Astrocyte (in vitro differentiated cells and primary cell): ENCODE measurements at regions not wholly inside any gene's neighbourhood (a gene's known extent, or its start where the extent isn't known, plus 50 kb on each side); places are given as distances from the start of the nearest gene placed in this dataset.

Source experiments
- DNase-seq: peaks from one replicate; pipeline ENCODE4 v3.0.0-alpha.2; 2010; ENCODE audit warnings: low read depth
- FAIRE-seq: peaks from 2 replicates; lab custom pipeline; 2011; peaks lifted over from hg19 to GRCh38; lab: Jason Lieb, UNC
- H2AFZ ChIP-seq: 2 replicates; pipeline ENCODE4 v1.6.0; 2012; ENCODE audit warnings: low read depth, low read length, inconsistent platforms
- H3K27ac ChIP-seq: 2 replicates; pipeline ENCODE4 v1.5.1; 2011; ENCODE audit warnings: low read depth, low read length, inconsistent platforms
- H3K27me3 ChIP-seq: 2 replicates; pipeline ENCODE4 v1.6.0; 2011; ENCODE audit warnings: low read length, inconsistent platforms; ENCODE audit not compliant: insufficient read depth
- H3K36me3 ChIP-seq: 2 replicates; pipeline ENCODE4 v1.5.1; 2011; ENCODE audit warnings: low read length, inconsistent platforms; ENCODE audit not compliant: insufficient read depth
- H3K4me1 ChIP-seq: 2 replicates; pipeline ENCODE4 v1.5.1; 2011; ENCODE audit warnings: low read length, inconsistent platforms; ENCODE audit not compliant: insufficient read depth
- H3K4me2 ChIP-seq: 2 replicates; pipeline ENCODE4 v1.6.0; 2012; ENCODE audit warnings: low read length, inconsistent platforms
- H3K4me3 ChIP-seq: 2 replicates; pipeline ENCODE4 v1.5.1; 2011; ENCODE audit warnings: low read depth, mild to moderate bottlenecking, low read length, inconsistent platforms; ENCODE audit not compliant: insufficient read depth
- H3K79me2 ChIP-seq: 2 replicates; pipeline ENCODE4 v1.6.0; 2012; ENCODE audit warnings: mild to moderate bottlenecking, low read length, inconsistent platforms; ENCODE audit not compliant: insufficient read depth
- H3K9ac ChIP-seq: 2 replicates; pipeline ENCODE4 v1.6.0; 2012; ENCODE audit warnings: mild to moderate bottlenecking, low read length, inconsistent platforms
- H3K9me3 ChIP-seq: 2 replicates; pipeline ENCODE4 v1.5.1; 2012; ENCODE audit warnings: low read depth, mild to moderate bottlenecking, low read length, inconsistent platforms; ENCODE audit not compliant: insufficient read depth
- H4K20me1 ChIP-seq: 2 replicates; pipeline ENCODE4 v1.6.0; 2012; ENCODE audit warnings: low read length, inconsistent platforms; ENCODE audit not compliant: insufficient read depth
- H3K27ac Mint-ChIP-seq: one replicate; pipeline ENCODE4 v1.8.0; 2021; ENCODE audit warnings: mild to moderate bottlenecking, mixed read lengths; ENCODE audit not compliant: unreplicated experiment
- H3K27me3 Mint-ChIP-seq: one replicate; pipeline ENCODE4 v1.8.0; 2021; ENCODE audit warnings: low read depth, mixed read lengths; ENCODE audit not compliant: unreplicated experiment
- H3K36me3 Mint-ChIP-seq: one replicate; pipeline ENCODE4 v1.8.0; 2021; ENCODE audit warnings: low read depth, mixed read lengths; ENCODE audit not compliant: unreplicated experiment
- H3K4me1 Mint-ChIP-seq: one replicate; pipeline ENCODE4 v1.8.0; 2021; ENCODE audit warnings: low read depth, mixed read lengths; ENCODE audit not compliant: unreplicated experiment
- H3K4me3 Mint-ChIP-seq: one replicate; pipeline ENCODE4 v1.8.0; 2021; ENCODE audit warnings: mild to moderate bottlenecking, moderate library complexity, mixed read lengths; ENCODE audit not compliant: unreplicated experiment
- H3K9me3 Mint-ChIP-seq: one replicate; pipeline ENCODE4 v1.8.0; 2021; ENCODE audit warnings: mild to moderate bottlenecking, mixed read lengths; ENCODE audit not compliant: unreplicated experiment
- EZH2 ChIP-seq: IDR thresholded peaks from 2 replicates; pipeline ENCODE4 v1.6.1; 2012; ENCODE audit warnings: mild to moderate bottlenecking, low read length, inconsistent platforms; ENCODE audit not compliant: insufficient read depth
- TF ChIP-seq, protein P1 (sequence below): IDR thresholded peaks from 2 replicates; pipeline ENCODE4 v1.5.1; 2011; ENCODE audit warnings: low read depth, mild to moderate bottlenecking, inconsistent platforms, low read length, moderate library complexity; ENCODE audit not compliant: insufficient read depth

DNA sequence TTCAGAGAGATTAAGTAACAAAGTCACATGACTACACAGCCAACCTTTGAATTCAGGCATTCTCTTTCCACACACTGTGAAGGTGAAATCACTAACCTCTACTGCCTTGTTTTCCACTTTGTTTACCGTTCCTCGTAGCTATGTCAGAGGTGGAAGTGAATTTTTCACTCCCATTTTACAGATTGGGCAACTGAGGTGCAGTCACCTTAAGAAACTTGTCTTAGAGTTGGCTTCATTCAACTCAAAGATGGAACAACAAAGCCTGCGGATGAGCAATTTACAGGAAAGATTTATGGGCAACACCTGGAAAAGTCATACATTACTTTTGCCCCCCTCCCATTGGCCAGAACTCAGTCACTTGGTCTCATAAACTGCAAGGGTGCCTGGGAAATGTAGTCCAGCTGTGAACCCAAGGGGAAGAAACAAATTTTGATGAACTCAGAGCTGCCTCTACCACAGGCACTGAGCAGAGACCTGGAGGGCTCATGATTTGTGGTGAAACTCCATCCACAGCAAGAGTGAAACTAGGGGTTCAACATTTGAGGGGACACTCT, 784.6 kb upstream of the EEF2KMT start:
- H3K79me2 ChIP-seq: no peaks in the 10 kb centered on the region
- no peak for FAIRE-seq
- Mint-ChIP-seq H3K36me3 (no peaks in the 10 kb centered on the region), H3K27me3 (peaks cover 3% of the 10 kb centered on the region), H3K4me1 (no peaks in the 10 kb centered on the region), H3K9me3 (no peaks in the 10 kb centered on the region), H3K4me3 (no peak overlapping the region), H3K27ac (no peak overlapping the region)
- H3K4me2 ChIP-seq: no peak overlapping the region
- no peak overlapping the region for H3K27ac ChIP-seq
- H3K36me3 ChIP-seq: no peaks in the 10 kb centered on the region
- no peak overlapping the region for H2AFZ ChIP-seq
- DNase-seq: no peak
- H3K27me3 ChIP-seq: no peaks in the 10 kb centered on the region
- peaks cover 8% of the 10 kb centered on the region for H3K4me1 ChIP-seq
- no peak overlapping the region for H3K4me3 ChIP-seq
- no peak overlapping the region for H3K9ac ChIP-seq
- H3K9me3 ChIP-seq: no peaks in the 10 kb centered on the region
- TF ChIP-seq, protein P1, sequence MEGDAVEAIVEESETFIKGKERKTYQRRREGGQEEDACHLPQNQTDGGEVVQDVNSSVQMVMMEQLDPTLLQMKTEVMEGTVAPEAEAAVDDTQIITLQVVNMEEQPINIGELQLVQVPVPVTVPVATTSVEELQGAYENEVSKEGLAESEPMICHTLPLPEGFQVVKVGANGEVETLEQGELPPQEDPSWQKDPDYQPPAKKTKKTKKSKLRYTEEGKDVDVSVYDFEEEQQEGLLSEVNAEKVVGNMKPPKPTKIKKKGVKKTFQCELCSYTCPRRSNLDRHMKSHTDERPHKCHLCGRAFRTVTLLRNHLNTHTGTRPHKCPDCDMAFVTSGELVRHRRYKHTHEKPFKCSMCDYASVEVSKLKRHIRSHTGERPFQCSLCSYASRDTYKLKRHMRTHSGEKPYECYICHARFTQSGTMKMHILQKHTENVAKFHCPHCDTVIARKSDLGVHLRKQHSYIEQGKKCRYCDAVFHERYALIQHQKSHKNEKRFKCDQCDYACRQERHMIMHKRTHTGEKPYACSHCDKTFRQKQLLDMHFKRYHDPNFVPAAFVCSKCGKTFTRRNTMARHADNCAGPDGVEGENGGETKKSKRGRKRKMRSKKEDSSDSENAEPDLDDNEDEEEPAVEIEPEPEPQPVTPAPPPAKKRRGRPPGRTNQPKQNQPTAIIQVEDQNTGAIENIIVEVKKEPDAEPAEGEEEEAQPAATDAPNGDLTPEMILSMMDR: no peak
- no peak for TF ChIP-seq EZH2
- H4K20me1 ChIP-seq: no peaks in the 10 kb centered on the region

DNA sequence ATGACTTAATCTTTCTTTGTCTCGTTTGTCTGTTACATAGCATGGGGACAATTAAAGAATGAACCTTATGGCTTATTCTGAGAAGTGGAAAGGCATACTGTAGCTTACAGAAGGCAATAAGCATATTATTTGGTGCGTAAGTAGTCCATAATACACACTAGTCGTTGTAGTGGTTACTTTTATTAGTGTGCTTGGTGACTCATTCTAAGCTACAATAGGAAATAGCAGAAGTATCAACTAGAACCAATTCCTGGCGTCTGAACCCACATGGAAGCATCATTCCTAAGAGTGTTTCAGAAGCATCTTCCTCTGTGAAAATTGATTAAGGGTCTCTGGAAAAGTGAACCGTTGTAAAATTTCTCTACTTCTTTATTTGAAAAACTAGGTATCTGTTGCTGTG, 777.8 kb upstream of the EEF2KMT start:
- Histone ChIP-seq H3K4me1 (peaks cover 12% of the 10 kb centered on the region), H2AFZ (peak overlapping the region; percentile 3), H3K79me2 (no peaks in the 10 kb centered on the region), H3K4me2 (peak overlapping the region; percentile 66), H3K9me3 (no peaks in the 10 kb centered on the region), H3K9ac (peak overlapping the region; percentile 20), H4K20me1 (no peaks in the 10 kb centered on the region), H3K36me3 (no peaks in the 10 kb centered on the region), H3K4me3 (peak overlapping the region; percentile 9), H3K27me3 (no peaks in the 10 kb centered on the region), H3K27ac (peak overlapping the region; percentile 45)
- Mint-ChIP-seq H3K36me3 (no peaks in the 10 kb centered on the region), H3K4me1 (peaks cover 14% of the 10 kb centered on the region), H3K4me3 (no peak overlapping the region), H3K27ac (no peak overlapping the region), H3K9me3 (no peaks in the 10 kb centered on the region), H3K27me3 (peaks cover 13% of the 10 kb centered on the region)
- FAIRE-seq (no peak), DNase-seq (peak; percentile 54)
- no peak for TF ChIP-seq EZH2
- TF ChIP-seq, protein P1: no peak

DNA sequence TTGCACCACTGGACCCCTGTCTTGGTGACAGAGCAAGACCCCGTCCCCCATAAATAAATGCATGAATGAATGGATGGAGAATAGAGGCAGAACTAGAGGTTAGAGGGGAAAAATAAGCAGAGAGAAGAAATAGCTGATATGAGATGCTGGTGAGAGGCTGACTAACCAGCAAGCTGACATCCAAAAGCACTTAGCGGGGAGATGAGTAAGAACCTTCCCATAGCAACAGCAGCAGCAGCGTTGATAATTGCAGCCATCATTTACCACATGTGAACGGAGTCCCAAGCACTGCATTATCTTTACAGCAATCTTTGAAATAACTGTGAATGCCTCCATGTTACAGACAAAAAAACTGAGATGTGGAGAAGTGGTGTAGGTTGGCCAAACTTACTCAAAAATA, 777.3 kb upstream of the EEF2KMT start:
- Mint-ChIP-seq H3K4me3 (no peak overlapping the region), H3K9me3 (no peaks in the 10 kb centered on the region), H3K4me1 (peaks cover 14% of the 10 kb centered on the region), H3K27ac (no peak overlapping the region), H3K36me3 (no peaks in the 10 kb centered on the region), H3K27me3 (peaks cover 14% of the 10 kb centered on the region)
- Histone ChIP-seq H3K4me3 (peak overlapping the region; percentile 9), H3K9me3 (no peaks in the 10 kb centered on the region), H4K20me1 (no peaks in the 10 kb centered on the region), H3K4me1 (peaks cover 12% of the 10 kb centered on the region), H3K4me2 (peak overlapping the region; percentile 66), H3K36me3 (no peaks in the 10 kb centered on the region), H3K27me3 (no peaks in the 10 kb centered on the region), H3K79me2 (no peaks in the 10 kb centered on the region), H3K27ac (peak overlapping the region; percentile 45), H3K9ac (peak overlapping the region; percentile 20), H2AFZ (no peak overlapping the region)
- peak; percentile 79 for DNase-seq
- TF ChIP-seq EZH2: no peak
- TF ChIP-seq, protein P1: no peak
- FAIRE-seq: no peak
